ENCODE measurements at regions not wholly inside any gene's neighbourhood (a gene's known extent, or its start where the extent isn't known, plus 50 kb on each side); places are given as distances from the start of the nearest gene placed in this dataset.
"Not testable (repeated sequence)": the region's sequence is repeated elsewhere in the genome, so short reads cannot be mapped to it uniquely, and the experiment has no call there.

- H3K27me3 ChIP-seq (replicated peaks in 2 of 5; ENCODE audit: control insufficient read depth in 4 of 5, insufficient read depth in 5 of 5, low read length in 4 of 5): no peaks in the 10 kb centered on the region
- no peaks in the 10 kb centered on the region for H3K9me3 ChIP-seq (ENCODE audit: control extremely low read depth in 1 of 5, control insufficient read depth in 4 of 5, insufficient read depth in 2 of 5, low read depth in 1 of 5, low read length in 4 of 5)
- DNase-seq: no peak
- no peak overlapping the region for H3K4me3 ChIP-seq (ENCODE audit: control insufficient read depth in 1 of 7, extremely low read depth in 1 of 7, insufficient read depth in 4 of 7, low read depth in 2 of 7, low read length in 6 of 7)
- ChIA-PET CTCF (no interaction called here), POLR2A (no interaction called here)
- no peaks in the 10 kb centered on the region for H3K4me1 ChIP-seq (ENCODE audit: control extremely low read depth in 1 of 4, control insufficient read depth in 4 of 4, insufficient read depth in 4 of 4, low read length in 3 of 4)
- no peaks in the 10 kb centered on the region for H3K36me3 ChIP-seq (ENCODE audit: control insufficient read depth in 4 of 4, insufficient read depth in 4 of 4, low read length in 3 of 4)
- no peak overlapping the region for H3K27ac ChIP-seq (ENCODE audit: insufficient read depth in 1 of 2, low read depth in 1 of 2, low read length in 2 of 2, poor library complexity in 1 of 2, severe bottlenecking in 2 of 2)
- 76% methylated on average over 8 of the region's 9 CpGs for WGBS (ENCODE audit: insufficient coverage)
These were observed 810.2 kb upstream of the ADAMTS5 start for GRCh38 chr21:27776925-27777553.

- CTCF ChIA-PET: no interaction called here
- no peak overlapping the region for H3K27ac ChIP-seq (ENCODE audit: insufficient read depth in 1 of 2, low read depth in 1 of 2, low read length in 2 of 2, poor library complexity in 1 of 2, severe bottlenecking in 2 of 2)
- no peak for DNase-seq
- no peaks in the 10 kb centered on the region for H3K4me1 ChIP-seq (ENCODE audit: control extremely low read depth in 1 of 4, control insufficient read depth in 4 of 4, insufficient read depth in 4 of 4, low read length in 3 of 4)
- no peaks in the 10 kb centered on the region for H3K27me3 ChIP-seq (replicated peaks in 2 of 5; ENCODE audit: control insufficient read depth in 4 of 5, insufficient read depth in 5 of 5, low read length in 4 of 5)
- H3K9me3 ChIP-seq (ENCODE audit: control extremely low read depth in 1 of 5, control insufficient read depth in 4 of 5, insufficient read depth in 2 of 5, low read depth in 1 of 5, low read length in 4 of 5): no peaks in the 10 kb centered on the region
- H3K36me3 ChIP-seq (ENCODE audit: control insufficient read depth in 4 of 4, insufficient read depth in 4 of 4, low read length in 3 of 4): no peaks in the 10 kb centered on the region
- POLR2A ChIA-PET: no interaction called here
- H3K4me3 ChIP-seq (ENCODE audit: control insufficient read depth in 1 of 7, extremely low read depth in 1 of 7, insufficient read depth in 4 of 7, low read depth in 2 of 7, low read length in 6 of 7): no peak overlapping the region
These were observed 805.9 kb upstream of the ADAMTS5 start for GRCh38 chr21:27772816-27773215.

- CTCF ChIA-PET: no interaction called here
- Histone ChIP-seq H3K4me1 (ENCODE audit: control extremely low read depth in 1 of 4, control insufficient read depth in 4 of 4, insufficient read depth in 4 of 4, low read length in 3 of 4) (no peaks in the 10 kb centered on the region), H3K27me3 (replicated peaks in 2 of 5; ENCODE audit: control insufficient read depth in 4 of 5, insufficient read depth in 5 of 5, low read length in 4 of 5) (no peaks in the 10 kb centered on the region), H3K36me3 (ENCODE audit: control insufficient read depth in 4 of 4, insufficient read depth in 4 of 4, low read length in 3 of 4) (no peaks in the 10 kb centered on the region), H3K4me3 (ENCODE audit: control insufficient read depth in 1 of 7, extremely low read depth in 1 of 7, insufficient read depth in 4 of 7, low read depth in 2 of 7, low read length in 6 of 7) (no peak overlapping the region), H3K27ac (ENCODE audit: insufficient read depth in 1 of 2, low read depth in 1 of 2, low read length in 2 of 2, poor library complexity in 1 of 2, severe bottlenecking in 2 of 2) (no peak overlapping the region), H3K9me3 (ENCODE audit: control extremely low read depth in 1 of 5, control insufficient read depth in 4 of 5, insufficient read depth in 2 of 5, low read depth in 1 of 5, low read length in 4 of 5) (no peaks in the 10 kb centered on the region)
- WGBS (ENCODE audit: insufficient coverage): 80% methylated on average over 1 of the region's 5 CpGs
- no peak for DNase-seq
- POLR2A ChIA-PET: no interaction called here
These were observed 805.1 kb upstream of the ADAMTS5 start for GRCh38 chr21:27771938-27772483.

- whole genome bisulfite sequencing (ENCODE audit: insufficient coverage): 90% methylated on average over 2 of the region's 2 CpGs
- POLR2A ChIA-PET: no interaction called here
- Histone ChIP-seq H3K9me3 (ENCODE audit: control extremely low read depth in 1 of 5, control insufficient read depth in 4 of 5, insufficient read depth in 2 of 5, low read depth in 1 of 5, low read length in 4 of 5) (no peaks in the 10 kb centered on the region), H3K4me1 (ENCODE audit: control extremely low read depth in 1 of 4, control insufficient read depth in 4 of 4, insufficient read depth in 4 of 4, low read length in 3 of 4) (no peaks in the 10 kb centered on the region), H3K27me3 (replicated peaks in 2 of 5; ENCODE audit: control insufficient read depth in 4 of 5, insufficient read depth in 5 of 5, low read length in 4 of 5) (no peaks in the 10 kb centered on the region), H3K27ac (ENCODE audit: insufficient read depth in 1 of 2, low read depth in 1 of 2, low read length in 2 of 2, poor library complexity in 1 of 2, severe bottlenecking in 2 of 2) (no peak overlapping the region), H3K36me3 (ENCODE audit: control insufficient read depth in 4 of 4, insufficient read depth in 4 of 4, low read length in 3 of 4) (no peaks in the 10 kb centered on the region), H3K4me3 (ENCODE audit: control insufficient read depth in 1 of 7, extremely low read depth in 1 of 7, insufficient read depth in 4 of 7, low read depth in 2 of 7, low read length in 6 of 7) (no peak overlapping the region)
- no peak for DNase-seq
- CTCF ChIA-PET: no interaction called here
These were observed 802.9 kb upstream of the ADAMTS5 start for GRCh38 chr21:27769763-27770162.

- DNase-seq; H3K4me1 ChIP-seq (ENCODE audit: control extremely low read depth in 1 of 4, control insufficient read depth in 4 of 4, insufficient read depth in 4 of 4, low read length in 3 of 4); H3K4me3 ChIP-seq (ENCODE audit: control insufficient read depth in 1 of 7, extremely low read depth in 1 of 7, insufficient read depth in 4 of 7, low read depth in 2 of 7, low read length in 6 of 7); H3K27me3 ChIP-seq (replicated peaks in 2 of 5; ENCODE audit: control insufficient read depth in 4 of 5, insufficient read depth in 5 of 5, low read length in 4 of 5); H3K27ac ChIP-seq (ENCODE audit: insufficient read depth in 1 of 2, low read depth in 1 of 2, low read length in 2 of 2, poor library complexity in 1 of 2, severe bottlenecking in 2 of 2); CTCF ChIA-PET; H3K36me3 ChIP-seq (ENCODE audit: control insufficient read depth in 4 of 4, insufficient read depth in 4 of 4, low read length in 3 of 4); H3K9me3 ChIP-seq (ENCODE audit: control extremely low read depth in 1 of 5, control insufficient read depth in 4 of 5, insufficient read depth in 2 of 5, low read depth in 1 of 5, low read length in 4 of 5); POLR2A ChIA-PET: not testable (repeated sequence)
- no CpG with 5 or more reads among the region's 5 CpGs for whole genome bisulfite sequencing (ENCODE audit: insufficient coverage)
These were observed 801.3 kb upstream of the ADAMTS5 start for GRCh38 chr21:27768046-27768637.

- Histone ChIP-seq H3K27ac (ENCODE audit: insufficient read depth in 1 of 2, low read depth in 1 of 2, low read length in 2 of 2, poor library complexity in 1 of 2, severe bottlenecking in 2 of 2) (no peak overlapping the region), H3K27me3 (replicated peaks in 2 of 5; ENCODE audit: control insufficient read depth in 4 of 5, insufficient read depth in 5 of 5, low read length in 4 of 5) (no peaks in the 10 kb centered on the region), H3K4me1 (ENCODE audit: control extremely low read depth in 1 of 4, control insufficient read depth in 4 of 4, insufficient read depth in 4 of 4, low read length in 3 of 4) (no peaks in the 10 kb centered on the region), H3K36me3 (ENCODE audit: control insufficient read depth in 4 of 4, insufficient read depth in 4 of 4, low read length in 3 of 4) (no peaks in the 10 kb centered on the region), H3K9me3 (ENCODE audit: control extremely low read depth in 1 of 5, control insufficient read depth in 4 of 5, insufficient read depth in 2 of 5, low read depth in 1 of 5, low read length in 4 of 5) (no peaks in the 10 kb centered on the region), H3K4me3 (ENCODE audit: control insufficient read depth in 1 of 7, extremely low read depth in 1 of 7, insufficient read depth in 4 of 7, low read depth in 2 of 7, low read length in 6 of 7) (no peak overlapping the region)
- ChIA-PET POLR2A (no interaction called here), CTCF (no interaction called here)
- no CpG with 5 or more reads among the region's 1 CpG for WGBS (ENCODE audit: insufficient coverage)
- no peak for DNase-seq
These were observed 797.2 kb upstream of the ADAMTS5 start for GRCh38 chr21:27764056-27764455.

- POLR2A ChIA-PET: no interaction called here
These were observed 794.7 kb upstream of the ADAMTS5 start for GRCh38 chr21:27761623-27762022.

More at GRCh38 chr21:27761623-27762022, 794.7 kb upstream of the ADAMTS5 start:
- CTCF ChIA-PET: no interaction called here
- Histone ChIP-seq H3K4me1 (ENCODE audit: control extremely low read depth in 1 of 4, control insufficient read depth in 4 of 4, insufficient read depth in 4 of 4, low read length in 3 of 4) (no peaks in the 10 kb centered on the region), H3K27me3 (replicated peaks in 2 of 5; ENCODE audit: control insufficient read depth in 4 of 5, insufficient read depth in 5 of 5, low read length in 4 of 5) (no peaks in the 10 kb centered on the region), H3K4me3 (ENCODE audit: control insufficient read depth in 1 of 7, extremely low read depth in 1 of 7, insufficient read depth in 4 of 7, low read depth in 2 of 7, low read length in 6 of 7) (no peak overlapping the region), H3K9me3 (ENCODE audit: control extremely low read depth in 1 of 5, control insufficient read depth in 4 of 5, insufficient read depth in 2 of 5, low read depth in 1 of 5, low read length in 4 of 5) (no peaks in the 10 kb centered on the region), H3K27ac (ENCODE audit: insufficient read depth in 1 of 2, low read depth in 1 of 2, low read length in 2 of 2, poor library complexity in 1 of 2, severe bottlenecking in 2 of 2) (no peak overlapping the region), H3K36me3 (ENCODE audit: control insufficient read depth in 4 of 4, insufficient read depth in 4 of 4, low read length in 3 of 4) (no peaks in the 10 kb centered on the region)
- WGBS (ENCODE audit: insufficient coverage): 55% methylated on average over 1 of the region's 1 CpG
- DNase-seq: no peak

Data from common myeloid progenitor, CD34-positive (primary cell).